GM18508 (cell line): ENCODE measurements at regions not wholly inside any gene's neighbourhood (a gene's known extent, or its start where the extent isn't known, plus 50 kb on each side); places are given as distances from the start of the nearest gene placed in this dataset.
"Not testable (repeated sequence)": the region's sequence is repeated elsewhere in the genome, so short reads cannot be mapped to it uniquely, and the experiment has no call there.

ENCODE experiments used
- ATAC-seq: cut with Tn5 transposase; IDR thresholded peaks from one replicate; pipeline ENCODE4 v1.9.1; 2021; ENCODE audit warnings: moderate number of reproducible peaks; ENCODE audit not compliant: insufficient read depth, unreplicated experiment

DNA sequence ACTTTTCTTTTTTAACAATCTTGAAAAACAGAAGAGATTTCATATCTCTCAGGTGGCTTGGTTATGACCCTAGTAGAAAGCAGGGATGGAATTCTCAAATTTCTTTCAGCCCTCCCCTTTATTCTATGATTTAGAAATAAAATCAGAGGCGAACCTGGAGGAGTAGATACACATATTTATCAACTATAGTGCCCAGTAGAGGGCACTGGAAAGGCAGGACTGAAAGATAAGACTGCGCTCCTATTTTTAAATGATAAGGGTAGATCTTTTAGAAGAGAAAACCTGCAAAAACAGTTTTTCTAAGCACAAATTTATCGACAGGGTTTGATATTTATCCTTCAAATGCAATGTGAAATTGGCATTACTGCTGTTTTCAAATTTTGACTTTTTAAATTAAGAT, 1296.6 kb downstream of the EPHA7 start:
- ATAC-seq: no peak

DNA sequence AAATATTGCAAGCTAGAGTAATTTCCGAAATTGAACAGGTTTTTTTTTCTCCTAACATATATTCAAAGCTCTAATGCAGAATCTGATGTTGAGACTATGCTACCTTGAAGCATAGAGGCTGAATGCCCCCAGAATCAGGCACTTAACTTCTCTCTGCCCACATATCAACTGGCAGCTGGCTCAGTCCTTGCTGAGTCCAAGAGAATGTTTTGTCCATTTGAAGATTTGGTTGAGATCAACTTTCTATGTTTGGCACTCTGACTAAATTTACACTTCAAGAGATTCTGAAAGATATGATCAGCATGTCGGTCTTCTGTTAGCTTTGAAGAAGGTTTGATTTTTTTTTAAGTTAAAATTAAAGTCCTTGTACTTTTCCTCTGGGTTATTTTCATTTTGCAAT, 1298.1 kb downstream of the EPHA7 start:
- ATAC-seq: no peak

DNA sequence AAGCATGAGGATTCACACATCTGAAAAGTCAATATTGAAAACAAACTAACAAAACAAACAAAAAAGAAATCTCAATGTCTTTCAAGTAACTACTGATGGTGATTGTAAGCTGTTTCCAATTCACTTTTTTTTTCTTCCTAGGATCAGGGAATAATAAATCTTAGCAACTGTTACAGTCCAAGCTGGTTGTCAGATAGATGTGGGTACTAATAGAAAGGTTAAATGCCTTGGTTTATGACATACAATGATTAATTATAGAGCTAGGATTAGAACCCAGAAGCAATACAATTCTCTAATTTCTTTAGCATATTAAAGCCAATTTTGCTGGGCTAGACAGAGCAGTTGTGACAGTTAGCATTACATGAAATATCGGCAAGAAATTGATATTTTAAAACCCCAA, 1301.6 kb downstream of the EPHA7 start:
- ATAC-seq: no peak

DNA sequence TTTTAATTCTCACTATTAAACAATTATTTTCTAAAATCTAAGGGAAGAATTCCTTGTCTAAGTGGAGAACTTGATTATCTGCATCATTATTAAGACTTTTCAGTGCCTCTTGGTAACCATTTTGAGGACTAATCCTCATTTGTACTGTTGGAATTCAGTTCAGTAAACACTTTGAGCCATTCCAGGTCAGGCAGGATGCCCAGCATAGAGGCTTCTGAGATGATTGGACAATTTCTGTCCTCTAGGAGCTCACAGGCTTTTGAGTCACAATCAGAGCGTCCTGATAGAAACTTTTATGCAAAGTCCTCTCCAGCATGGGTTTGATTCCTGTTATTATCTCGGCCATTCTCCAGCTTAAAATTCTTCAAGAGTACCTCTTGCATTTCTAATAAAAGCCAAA, 1304.6 kb downstream of the EPHA7 start:
- no peak for ATAC-seq

DNA sequence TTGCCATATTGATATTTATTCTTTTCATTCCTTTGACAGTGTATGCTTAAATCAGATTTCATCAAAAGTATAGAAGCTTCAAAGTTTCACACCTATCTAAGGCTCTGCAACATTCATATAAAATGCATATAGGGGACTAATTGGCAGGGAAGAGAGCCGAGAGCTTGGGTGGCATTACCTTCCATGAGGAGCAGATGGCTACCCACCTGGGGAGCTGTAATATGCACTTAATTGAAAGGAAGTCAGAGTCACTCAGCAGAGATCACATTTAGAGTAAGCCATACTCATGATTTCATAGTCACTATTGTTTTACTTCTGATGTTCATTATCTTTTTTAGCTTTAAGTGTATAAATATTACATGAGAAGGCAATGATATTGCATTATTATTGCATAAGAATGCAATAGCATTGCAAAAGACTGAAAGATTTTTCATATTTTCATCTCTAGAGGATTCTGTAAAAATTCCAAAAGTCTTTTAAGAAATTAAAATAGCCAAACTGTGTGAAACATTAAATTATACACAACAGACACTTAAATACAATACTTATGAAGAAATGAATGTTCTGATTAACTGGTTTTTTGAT, 1305.2 kb downstream of the EPHA7 start:
- no peak for ATAC-seq

DNA sequence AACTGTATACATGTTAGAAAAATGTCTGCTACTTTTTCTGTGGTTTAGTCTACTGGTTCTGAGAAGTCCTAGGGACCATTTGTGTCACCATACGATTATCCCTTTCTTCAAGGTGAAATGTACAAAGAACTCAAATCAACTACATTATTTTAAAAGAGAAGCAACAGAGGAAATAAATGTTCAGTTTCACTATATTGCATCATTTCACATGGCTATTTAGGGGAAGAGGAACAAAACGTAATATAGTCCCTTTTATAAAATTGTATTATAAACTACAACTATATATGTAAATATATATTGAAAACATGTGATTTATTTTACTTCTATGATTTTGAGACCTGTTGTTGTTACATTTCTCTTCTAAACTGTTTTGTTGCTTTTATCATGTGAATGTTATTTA, 1308.0 kb downstream of the EPHA7 start:
- ATAC-seq: no peak

DNA sequence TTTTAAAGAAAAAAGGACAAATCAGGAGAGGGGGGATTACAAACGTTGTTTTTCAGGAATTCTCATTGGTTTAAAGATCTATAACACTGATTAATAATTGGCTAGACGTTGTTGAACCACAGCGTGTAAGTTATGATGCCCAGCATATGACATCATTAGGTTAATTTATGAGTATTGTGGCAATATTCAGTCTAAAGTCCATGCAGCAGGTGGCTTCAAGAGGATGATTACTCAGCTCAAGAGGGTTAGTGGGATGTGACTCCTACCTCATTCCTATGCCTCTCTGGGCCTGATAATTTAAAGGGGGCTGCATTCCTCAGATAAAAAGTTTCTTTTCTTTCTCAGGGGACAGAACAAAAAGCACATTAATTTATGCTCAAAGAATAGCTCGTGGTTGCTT, 1309.0 kb downstream of the EPHA7 start:
- ATAC-seq: no peak

DNA sequence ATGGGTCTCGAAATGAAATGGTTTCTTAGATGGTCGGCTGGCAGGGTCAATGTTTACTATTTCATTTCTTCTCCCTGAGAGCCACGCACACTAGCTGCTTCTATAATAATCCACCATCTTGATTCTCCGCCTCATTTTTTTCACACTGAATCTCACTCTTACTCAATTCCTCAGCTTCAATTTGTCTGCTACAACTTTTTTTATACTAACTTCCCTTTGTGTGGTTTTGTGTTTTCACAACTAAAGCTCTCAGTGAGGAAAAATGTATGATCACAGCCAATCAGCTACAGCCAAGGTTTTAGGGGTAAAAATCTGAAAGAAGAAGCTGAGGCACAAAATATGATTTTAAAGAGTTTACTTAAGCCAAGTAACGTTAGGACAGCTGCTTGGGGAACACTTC, 1309.4 kb downstream of the EPHA7 start:
- no peak for ATAC-seq

DNA sequence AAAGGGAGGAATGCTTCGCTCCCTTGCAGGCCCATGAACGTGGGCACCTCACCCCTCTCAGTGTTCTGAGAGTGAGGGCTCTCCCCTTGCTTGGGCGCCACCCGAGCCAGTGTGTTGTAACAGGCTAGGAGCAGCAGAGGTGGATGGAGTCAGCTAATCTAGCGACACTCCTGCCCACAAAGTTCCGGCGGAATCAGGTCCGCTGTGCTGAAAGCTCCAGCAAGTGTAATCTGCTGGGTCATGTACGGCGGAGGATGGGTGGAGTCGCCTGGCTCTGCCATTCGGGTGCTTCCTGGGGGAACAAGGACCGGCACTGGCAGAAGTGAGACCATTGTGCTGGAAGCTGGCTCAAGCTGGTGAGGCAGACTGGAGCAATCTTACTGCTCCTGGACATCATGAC, 1310.1 kb downstream of the EPHA7 start:
- ATAC-seq: no peak

DNA sequence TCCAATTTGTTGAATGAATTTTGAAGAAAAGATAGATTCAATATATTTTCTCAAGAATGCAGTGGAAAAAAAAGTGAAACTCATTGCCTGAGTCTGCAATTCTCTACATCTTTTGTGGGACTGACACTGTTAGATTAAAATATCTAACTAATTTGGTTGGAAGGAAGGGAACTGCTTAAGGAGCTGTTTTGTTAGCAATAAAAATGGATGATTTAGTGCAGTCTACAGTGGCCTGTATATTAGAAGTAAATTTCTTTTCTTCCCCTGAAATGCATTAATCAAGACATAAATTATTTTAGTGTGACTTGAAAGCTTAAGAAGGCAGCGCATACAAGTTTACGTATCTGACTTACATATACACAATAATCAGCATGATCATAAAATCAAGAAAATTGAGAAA, 1332.6 kb downstream of the EPHA7 start:
- ATAC-seq: no peak

DNA sequence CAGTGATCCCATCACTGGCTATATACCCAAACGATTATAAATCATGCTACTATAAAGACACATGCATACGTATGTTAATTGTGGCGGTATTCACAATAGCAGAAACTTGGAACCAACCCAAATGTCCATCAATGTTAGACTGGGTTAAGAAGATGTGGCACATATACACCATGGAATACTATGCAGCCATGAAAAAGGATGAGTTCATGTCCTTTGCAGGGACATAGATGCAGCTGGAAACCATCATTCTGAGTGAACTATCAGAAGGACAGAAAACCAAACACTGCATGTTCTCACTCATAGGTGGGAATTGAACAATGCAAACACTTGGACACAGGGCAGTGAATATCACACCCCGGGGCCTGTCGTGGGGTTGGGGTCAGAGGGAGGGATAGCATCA, 1335.4 kb downstream of the EPHA7 start:
- ATAC-seq: not testable (repeated sequence)

DNA sequence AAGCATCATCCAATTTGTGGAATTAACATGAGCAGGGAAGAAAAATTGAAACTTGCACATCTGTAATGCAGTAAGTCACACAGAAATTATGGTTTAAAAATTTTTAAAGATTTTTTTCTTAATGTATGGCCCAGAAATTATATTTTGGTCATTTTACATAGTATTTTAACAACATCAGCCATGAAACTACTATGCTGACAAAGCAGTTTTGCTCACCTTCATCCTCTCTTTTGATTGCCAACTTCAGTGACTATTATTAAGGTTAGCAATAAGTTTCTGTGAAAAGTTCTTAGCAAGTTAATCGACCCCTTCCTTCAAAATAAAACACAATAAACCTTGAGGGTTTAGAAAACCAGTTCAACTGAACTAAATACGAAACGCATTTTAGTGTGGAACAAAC, 1347.0 kb downstream of the EPHA7 start:
- ATAC-seq: no peak

DNA sequence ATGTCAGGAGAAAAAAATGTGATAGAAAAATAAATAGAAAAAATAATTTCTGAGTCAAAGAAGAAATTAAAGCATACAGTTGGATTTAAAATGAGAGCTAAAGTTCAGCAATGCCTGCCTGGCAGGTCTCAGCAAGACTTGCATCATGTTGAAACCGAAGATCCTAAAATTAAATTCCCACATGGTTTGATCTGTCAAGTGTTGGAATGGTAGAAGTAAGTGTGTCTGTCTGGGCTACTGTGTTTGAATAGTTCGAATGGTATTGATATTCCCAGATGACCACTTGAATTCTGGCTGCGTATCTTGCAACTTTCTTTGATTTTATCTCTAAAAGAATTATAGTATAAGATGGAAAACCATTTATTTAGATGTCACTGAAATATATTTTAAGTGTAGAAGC, 1349.6 kb downstream of the EPHA7 start:
- no peak for ATAC-seq

DNA sequence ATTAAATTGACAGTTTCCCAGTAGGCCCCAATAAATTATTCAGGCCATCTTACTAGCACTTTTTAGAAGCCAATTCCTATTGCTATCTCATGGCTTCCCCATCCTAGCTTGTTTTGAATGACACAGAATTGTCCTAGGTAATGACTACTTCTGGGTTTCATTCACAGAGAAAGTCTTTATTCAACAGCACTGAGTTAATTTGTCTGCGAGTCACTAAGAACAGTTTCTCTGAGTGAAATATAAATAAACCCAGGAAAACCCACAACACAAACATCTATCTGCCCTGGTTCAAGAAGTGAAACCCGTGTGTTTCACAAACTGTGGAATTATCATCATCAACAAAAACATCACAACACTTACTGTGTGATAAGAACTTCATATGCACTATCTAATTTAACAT, 1366.8 kb downstream of the EPHA7 start:
- ATAC-seq: no peak

DNA sequence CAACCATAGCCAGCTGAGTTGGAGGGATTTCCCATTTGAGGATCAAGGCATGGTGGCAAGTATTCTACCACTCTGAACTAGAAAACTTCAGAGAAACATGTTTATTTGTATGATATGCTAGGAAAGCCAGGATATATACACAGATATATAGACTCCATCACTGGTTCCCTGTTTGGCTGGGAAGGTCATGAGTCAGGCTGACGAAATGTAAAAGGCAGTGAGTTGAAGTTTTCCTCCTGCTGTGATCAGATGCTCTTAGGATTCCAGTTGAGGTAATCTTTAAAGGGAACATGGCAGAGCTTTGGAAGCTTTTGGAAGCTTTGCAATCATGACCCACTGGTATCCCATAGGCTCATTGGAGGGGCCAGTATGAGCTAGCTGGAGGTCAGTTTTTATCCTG, 1369.1 kb downstream of the EPHA7 start:
- no peak for ATAC-seq

DNA sequence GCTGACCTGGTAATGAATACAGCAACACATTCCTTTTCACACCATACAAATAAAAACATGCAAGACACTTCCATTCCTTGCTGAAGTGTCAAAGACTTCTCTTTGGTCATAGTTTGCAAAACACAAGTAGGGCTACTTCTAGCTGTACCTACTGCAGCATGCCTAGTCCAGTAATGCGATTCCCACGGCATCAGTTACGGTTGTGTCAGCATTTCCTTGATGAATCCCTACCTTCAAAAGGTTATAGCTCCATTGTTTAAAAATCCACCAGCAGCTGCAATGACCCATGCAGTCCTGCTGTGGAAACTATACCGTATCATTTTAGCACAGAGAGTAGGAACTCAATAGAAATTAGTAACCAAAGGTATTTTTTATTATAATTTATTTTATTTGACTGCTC, 1371.5 kb downstream of the EPHA7 start:
- no peak for ATAC-seq

DNA sequence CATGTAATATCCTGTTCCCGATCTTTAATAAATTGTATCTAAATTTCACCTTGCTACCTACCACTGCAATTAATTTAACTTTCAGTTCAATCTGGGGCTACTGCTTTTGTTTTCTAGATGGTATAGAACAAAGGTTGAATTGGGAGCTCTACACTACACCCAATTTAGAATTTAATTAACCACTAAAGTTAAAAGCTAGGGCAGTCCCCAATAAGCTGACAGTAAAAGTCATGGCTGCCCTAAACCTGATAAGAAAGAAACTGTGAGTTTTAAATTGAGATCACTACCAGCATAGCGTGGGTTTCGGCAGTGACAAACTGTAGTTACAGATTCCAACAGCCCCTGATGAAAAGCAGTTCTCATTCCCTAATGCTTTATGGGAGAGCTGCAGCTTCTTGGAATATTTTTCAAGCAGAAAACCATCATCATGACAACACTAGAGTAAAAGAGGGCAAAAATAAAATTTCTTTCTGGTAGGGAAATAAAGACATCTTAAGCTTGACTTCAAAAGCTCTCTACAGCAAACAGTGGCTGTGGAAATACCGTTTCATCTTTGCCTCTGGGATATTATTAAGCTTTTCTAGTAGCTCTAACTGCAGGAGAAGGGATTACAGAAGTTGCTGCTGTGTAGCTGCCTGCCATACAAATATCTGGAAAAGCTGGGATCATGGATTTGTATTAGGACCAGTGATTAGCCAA, 1372.1 kb downstream of the EPHA7 start:
- ATAC-seq: no peak

DNA sequence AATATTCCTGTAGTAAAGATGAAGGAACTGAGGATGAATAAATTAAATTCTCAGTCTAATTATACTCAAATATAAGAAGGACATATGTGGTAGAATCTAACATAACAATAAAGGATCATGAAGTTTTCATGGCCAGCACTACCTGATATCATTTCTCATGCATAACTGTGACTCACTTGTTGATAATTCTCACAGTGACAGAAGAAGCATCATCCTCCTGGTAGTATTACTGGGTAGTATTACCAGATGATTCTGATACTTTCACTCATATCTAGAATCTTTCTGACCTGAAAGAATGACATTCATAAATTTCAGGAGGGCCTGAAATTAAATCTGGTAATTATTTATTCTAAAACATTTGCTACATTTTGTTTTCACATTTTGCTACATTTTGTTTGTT, 1375.0 kb downstream of the EPHA7 start:
- ATAC-seq: no peak

DNA sequence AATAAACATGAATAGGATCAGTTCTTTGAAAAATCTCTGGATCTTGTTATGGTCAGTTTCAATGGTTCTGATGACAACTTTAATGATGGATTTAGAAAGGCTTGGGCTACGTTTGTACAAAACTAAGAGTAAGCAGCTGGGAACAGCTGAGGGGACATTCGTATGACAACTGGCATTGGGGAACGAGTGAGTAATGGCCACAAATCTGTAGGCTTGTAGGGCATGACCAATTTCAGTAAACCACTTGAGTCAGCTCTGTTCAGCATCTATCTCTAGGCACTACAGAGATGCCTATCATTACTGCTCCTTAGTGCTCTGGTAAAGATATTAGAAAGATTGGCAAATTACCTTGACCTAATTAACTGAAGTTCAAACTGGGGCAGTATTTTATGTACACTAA, 1375.6 kb downstream of the EPHA7 start:
- no peak for ATAC-seq

DNA sequence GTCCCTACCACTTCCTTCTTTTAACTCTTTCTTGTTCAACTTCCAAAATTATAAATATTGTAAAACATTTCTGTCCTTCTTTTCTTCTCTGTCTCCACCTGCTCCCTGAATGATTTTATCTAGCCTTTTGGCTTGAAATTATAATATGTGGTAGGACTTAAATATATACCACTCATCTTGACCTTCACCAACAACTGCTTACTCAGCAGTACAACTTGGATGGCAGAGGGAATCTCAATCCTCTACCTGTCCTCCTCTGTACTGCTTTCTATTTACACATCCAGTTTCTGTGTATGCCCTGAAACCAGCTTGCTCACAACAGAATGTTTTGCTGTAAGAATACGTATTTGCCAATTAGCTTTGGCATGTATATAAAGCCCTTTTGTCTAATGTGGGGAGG, 1392.5 kb downstream of the EPHA7 start:
- ATAC-seq: no peak

DNA sequence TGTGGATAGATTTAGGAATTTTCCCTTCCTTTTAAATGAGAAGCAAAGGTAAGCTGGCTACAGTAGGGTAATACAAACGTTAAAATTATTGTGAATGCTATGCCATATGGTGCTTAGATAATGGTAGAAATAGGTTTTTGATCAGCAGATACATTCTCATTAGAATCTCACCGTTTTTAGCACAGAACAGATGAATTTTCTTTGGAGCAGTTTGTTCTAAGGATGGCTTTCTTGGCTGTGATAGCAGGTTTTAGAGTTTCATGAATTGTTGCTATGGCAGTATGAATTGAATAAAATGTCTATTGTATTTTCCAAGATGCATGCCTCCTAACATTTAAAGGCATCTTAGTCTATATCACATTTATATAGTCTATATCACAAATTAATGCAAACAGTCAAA, 1394.5 kb downstream of the EPHA7 start:
- ATAC-seq: no peak

DNA sequence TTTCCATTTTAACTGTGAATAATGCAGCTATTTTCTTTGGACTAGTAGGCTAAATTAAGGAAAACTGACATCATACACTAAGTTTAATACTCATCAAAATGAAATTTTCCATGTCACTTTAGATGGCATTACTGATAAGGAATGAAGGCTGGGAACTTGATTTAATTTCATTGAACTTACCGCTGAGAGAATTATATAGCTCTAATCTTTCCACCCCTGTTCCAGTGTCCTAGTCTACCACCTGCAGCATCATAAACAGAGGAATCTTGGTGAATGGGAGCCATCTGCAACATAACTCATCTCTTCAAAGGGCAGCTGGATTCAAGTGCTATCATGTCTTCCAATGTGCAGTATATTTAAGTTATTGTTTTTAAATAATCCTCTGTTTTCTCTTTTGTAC, 1395.2 kb downstream of the EPHA7 start:
- no peak for ATAC-seq
